ENCODE measurements at regions not wholly inside any gene's neighbourhood (a gene's known extent, or its start where the extent isn't known, plus 50 kb on each side); places are given as distances from the start of the nearest gene placed in this dataset.

- TF ChIP-seq CTCF (conservative IDR thresholded peaks at IDR 0.05; ENCODE audit: low read depth, low read length) (no peak), EZH2 (IDR thresholded peaks at IDR 0.05; ENCODE audit: low read length, unreplicated experiment) (no peak), EZH2phosphoT487 (IDR thresholded peaks at IDR 0.05; ENCODE audit: borderline replicate concordance, low read length) (no peak)
These were observed 69.1 kb downstream of the TNFAIP2 start for GRCh38 chr14:103192246-103192840.

All from PC-3 (cell line).